ENCODE measurements at regions not wholly inside any gene's neighbourhood (a gene's known extent, or its start where the extent isn't known, plus 50 kb on each side); places are given as distances from the start of the nearest gene placed in this dataset.

GRCh38 chr14:99342906-99343305 lies 70.9 kb upstream of the BCL11B start:
- Histone ChIP-seq H3K27me3 (peaks cover 0 to 4% (median 0%) of the 10 kb centered on the region in 3 donors), H3K9me3 (no peaks in the 10 kb centered on the region), H3K36me3 (no peaks in the 10 kb centered on the region), H3K4me3 (no peak overlapping the region), H3K4me1 (no peaks in the 10 kb centered on the region), H3K27ac (no peak overlapping the region)
- 85 to 87% methylated on average over 7 of the region's 7 CpGs for WGBS, 2 donors
- intact Hi-C loops (cut with DNase I) = no loop called here
- no peak for DNase-seq
- TF ChIP-seq EP300 (IDR thresholded peaks at IDR 0.05) (no peak), POLR2A (IDR thresholded peaks at IDR 0.05) (no peak), CTCF (IDR thresholded peaks at IDR 0.05) (no peak), POLR2AphosphoS5 (IDR thresholded peaks at IDR 0.05) (no peak)

DNA sequence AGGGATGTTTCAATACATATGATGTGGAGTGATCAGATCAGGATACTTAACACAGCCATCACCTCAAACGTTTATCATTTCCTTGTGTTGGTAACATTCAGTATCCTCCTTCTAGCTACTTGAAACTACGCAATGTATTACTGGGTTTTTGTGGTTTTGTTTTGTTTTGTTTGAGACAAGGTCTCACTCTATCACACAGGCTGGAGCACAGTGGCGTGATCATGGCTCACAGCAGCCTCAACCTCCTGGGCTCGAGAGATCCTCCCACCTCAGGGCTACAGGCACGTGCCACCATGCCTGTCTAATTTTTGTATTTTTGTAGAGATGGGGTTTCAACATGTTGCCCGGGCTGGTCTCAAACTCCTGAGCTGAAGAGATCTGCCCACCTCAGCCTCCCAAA lies 70.2 kb upstream of the BCL11B start:
- 76 to 79% methylated on average over 6 of the region's 6 CpGs for WGBS, 2 donors
- no peak for TF ChIP-seq POLR2AphosphoS5 (IDR thresholded peaks at IDR 0.05)
- no peak for TF ChIP-seq CTCF (IDR thresholded peaks at IDR 0.05)
- TF ChIP-seq POLR2A (IDR thresholded peaks at IDR 0.05) = no peak
- no peak for TF ChIP-seq EP300 (IDR thresholded peaks at IDR 0.05)
- DNase-seq = no peak

GRCh38 chr14:99339551-99339950 lies 67.6 kb upstream of the BCL11B start:
- no peak for TF ChIP-seq POLR2AphosphoS5 (IDR thresholded peaks at IDR 0.05)
- TF ChIP-seq POLR2A (IDR thresholded peaks at IDR 0.05) = no peak
- TF ChIP-seq EP300 (IDR thresholded peaks at IDR 0.05) = no peak
- no peak for TF ChIP-seq CTCF (IDR thresholded peaks at IDR 0.05)
- H3K4me3 ChIP-seq = no peak overlapping the region
- intact Hi-C loops (cut with DNase I) = no loop called here
- H3K36me3 ChIP-seq = no peaks in the 10 kb centered on the region
- H3K27me3 ChIP-seq = peaks cover 0 to 4% (median 0%) of the 10 kb centered on the region in 3 donors
- WGBS, 2 donors = 87 to 92% methylated on average over 2 of the region's 2 CpGs
- no peaks in the 10 kb centered on the region for H3K4me1 ChIP-seq
- peaks cover 0 to 2% (median 0%) of the 10 kb centered on the region in 4 donors for H3K9me3 ChIP-seq
- no peak overlapping the region for H3K27ac ChIP-seq
- DNase-seq = no peak

More for the DNA sequence above, 70.2 kb upstream of the BCL11B start:
- no peaks in the 10 kb centered on the region for H3K4me1 ChIP-seq
- no peak overlapping the region for H3K27ac ChIP-seq
- H3K4me3 ChIP-seq = no peak overlapping the region
- H3K27me3 ChIP-seq = peaks cover 0 to 4% (median 0%) of the 10 kb centered on the region in 3 donors
- intact Hi-C loops (cut with DNase I) = no loop called here
- H3K9me3 ChIP-seq = no peaks in the 10 kb centered on the region
- no peaks in the 10 kb centered on the region for H3K36me3 ChIP-seq

DNA sequence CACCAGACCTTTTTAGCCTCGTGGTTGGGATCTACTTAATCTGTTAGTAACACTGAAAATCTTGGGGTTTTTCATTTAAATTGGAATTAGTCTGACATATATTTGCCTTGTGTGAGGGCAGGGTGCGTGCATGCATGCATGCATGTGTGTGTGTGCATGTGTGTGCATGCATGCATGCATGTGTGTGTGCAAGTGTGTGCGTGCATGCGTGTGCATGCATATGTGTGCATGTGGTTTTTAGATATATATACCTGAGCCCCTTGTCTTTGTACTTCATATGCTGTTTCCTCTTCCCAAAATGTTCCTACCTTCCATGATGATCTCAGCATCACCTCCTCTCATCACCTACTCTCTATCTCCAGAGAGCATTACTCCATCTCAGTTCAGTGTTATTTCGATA lies 66.3 kb upstream of the BCL11B start:
- Histone ChIP-seq H3K4me1 (peaks cover 0 to 6% (median 0%) of the 10 kb centered on the region in 4 donors), H3K27me3 (peaks cover 0 to 4% (median 0%) of the 10 kb centered on the region in 3 donors), H3K9me3 (peaks cover 0 to 2% (median 0%) of the 10 kb centered on the region in 4 donors), H3K27ac (no peak overlapping the region), H3K36me3 (no peaks in the 10 kb centered on the region), H3K4me3 (no peak overlapping the region)
- 83 to 85% methylated on average over 5 of the region's 5 CpGs for WGBS, 2 donors
- DNase-seq = no peak
- TF ChIP-seq POLR2AphosphoS5 (IDR thresholded peaks at IDR 0.05) (no peak), POLR2A (IDR thresholded peaks at IDR 0.05) (no peak), EP300 (IDR thresholded peaks at IDR 0.05) (no peak), CTCF (IDR thresholded peaks at IDR 0.05) (no peak)
- intact Hi-C loops (cut with DNase I) = no loop called here

Data from sigmoid colon (tissue), 6 donors.